GM13977 (cell line): ENCODE measurements at regions not wholly inside any gene's neighbourhood (a gene's known extent, or its start where the extent isn't known, plus 50 kb on each side); places are given as distances from the start of the nearest gene placed in this dataset.

ENCODE experiments used
- DNase-seq: peaks from one replicate; pipeline ENCODE4 v3.0.0; 2012; ENCODE audit warnings: low spot score
- in situ Hi-C: fragments of 300-500 bp; cut with MboI; formaldehyde crosslinking; loops from one replicate; pipeline ENCODE4 v1.12.0; 2022; ENCODE audit warnings: low sequenced_read_pairs, low pct_unique_long_range_greater_than_20kb, mixed read lengths, inconsistent platforms; ENCODE audit not compliant: unreplicated experiment
- TF ChIP-seq, protein P1 (sequence below): IDR thresholded peaks from 2 replicates; pipeline ENCODE4 v1.5.1; 2012; ENCODE audit warnings: mild to moderate bottlenecking, control low read depth; ENCODE audit not compliant: insufficient read depth; ENCODE audit errors: extremely low read depth, missing control alignments

- peak; percentile 17 for DNase-seq
- TF ChIP-seq, protein P1, sequence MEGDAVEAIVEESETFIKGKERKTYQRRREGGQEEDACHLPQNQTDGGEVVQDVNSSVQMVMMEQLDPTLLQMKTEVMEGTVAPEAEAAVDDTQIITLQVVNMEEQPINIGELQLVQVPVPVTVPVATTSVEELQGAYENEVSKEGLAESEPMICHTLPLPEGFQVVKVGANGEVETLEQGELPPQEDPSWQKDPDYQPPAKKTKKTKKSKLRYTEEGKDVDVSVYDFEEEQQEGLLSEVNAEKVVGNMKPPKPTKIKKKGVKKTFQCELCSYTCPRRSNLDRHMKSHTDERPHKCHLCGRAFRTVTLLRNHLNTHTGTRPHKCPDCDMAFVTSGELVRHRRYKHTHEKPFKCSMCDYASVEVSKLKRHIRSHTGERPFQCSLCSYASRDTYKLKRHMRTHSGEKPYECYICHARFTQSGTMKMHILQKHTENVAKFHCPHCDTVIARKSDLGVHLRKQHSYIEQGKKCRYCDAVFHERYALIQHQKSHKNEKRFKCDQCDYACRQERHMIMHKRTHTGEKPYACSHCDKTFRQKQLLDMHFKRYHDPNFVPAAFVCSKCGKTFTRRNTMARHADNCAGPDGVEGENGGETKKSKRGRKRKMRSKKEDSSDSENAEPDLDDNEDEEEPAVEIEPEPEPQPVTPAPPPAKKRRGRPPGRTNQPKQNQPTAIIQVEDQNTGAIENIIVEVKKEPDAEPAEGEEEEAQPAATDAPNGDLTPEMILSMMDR, result peak; percentile 78
- in situ Hi-C loops, result loop anchor here (25.0 kb wide), 1 partner anchor 407 kb away; no protein-coding TSS in a partner anchor
These were observed 128.5 kb upstream of the ARX start for GRCh38 chrX:25144043-25144940.

- in situ Hi-C loops, result loop anchor here (25.0 kb wide), 1 partner anchor 406 kb away; no protein-coding TSS in a partner anchor
- TF ChIP-seq, protein P1, result no peak
- no peak for DNase-seq
These were observed 127.8 kb upstream of the ARX start for GRCh38 chrX:25143596-25143995.

DNA sequence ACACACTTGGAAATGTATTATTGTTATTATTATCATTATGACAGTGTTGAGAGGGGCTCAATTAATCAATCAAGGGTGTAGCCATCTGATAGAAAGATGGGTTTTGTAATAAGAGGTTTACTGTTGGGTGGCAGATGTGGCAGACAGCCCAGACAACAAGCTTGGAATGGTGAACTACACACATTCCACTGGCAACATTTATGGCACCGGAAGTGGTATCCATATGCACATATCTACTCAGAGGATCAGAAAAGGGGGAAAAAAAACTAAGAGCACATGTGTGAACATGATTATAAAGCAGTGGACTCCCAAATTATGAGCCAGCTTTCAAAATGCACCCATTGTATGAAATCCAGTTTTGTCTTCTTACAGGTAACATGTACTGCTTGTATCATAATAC lies 125.9 kb upstream of the ARX start:
- TF ChIP-seq, protein P1, result no peak
- no peak for DNase-seq
- in situ Hi-C loops, result loop anchor here (25.0 kb wide), 1 partner anchor 404 kb away; no protein-coding TSS in a partner anchor

GRCh38 chrX:25131055-25131454 lies 115.3 kb upstream of the ARX start:
- TF ChIP-seq, protein P1, result no peak
- in situ Hi-C loops, result loop anchor here (25.0 kb wide), 1 partner anchor 394 kb away; no protein-coding TSS in a partner anchor
- no peak for DNase-seq

DNA sequence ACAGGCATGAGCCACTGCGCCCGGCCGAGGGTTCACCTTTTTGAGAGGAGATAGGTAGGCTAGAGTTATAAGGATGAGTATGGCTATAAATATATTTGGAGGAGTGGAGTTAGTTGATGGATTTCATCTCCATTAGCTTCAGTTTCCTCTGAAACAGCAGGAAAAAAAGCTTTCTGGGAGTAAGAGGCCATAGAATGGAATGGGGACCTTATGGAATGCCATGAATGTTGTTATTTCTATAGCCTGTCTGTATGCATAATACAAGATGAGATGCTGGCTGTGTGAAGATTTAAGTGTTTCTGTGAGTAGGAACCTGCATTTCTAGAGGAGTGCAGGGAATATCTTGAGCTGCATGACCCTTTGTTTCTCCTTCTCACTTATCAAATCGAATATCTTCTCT lies 114.9 kb upstream of the ARX start:
- TF ChIP-seq, protein P1, result no peak
- in situ Hi-C loops, result loop anchor here (25.0 kb wide), 1 partner anchor 393 kb away; no protein-coding TSS in a partner anchor
- no peak for DNase-seq

DNA sequence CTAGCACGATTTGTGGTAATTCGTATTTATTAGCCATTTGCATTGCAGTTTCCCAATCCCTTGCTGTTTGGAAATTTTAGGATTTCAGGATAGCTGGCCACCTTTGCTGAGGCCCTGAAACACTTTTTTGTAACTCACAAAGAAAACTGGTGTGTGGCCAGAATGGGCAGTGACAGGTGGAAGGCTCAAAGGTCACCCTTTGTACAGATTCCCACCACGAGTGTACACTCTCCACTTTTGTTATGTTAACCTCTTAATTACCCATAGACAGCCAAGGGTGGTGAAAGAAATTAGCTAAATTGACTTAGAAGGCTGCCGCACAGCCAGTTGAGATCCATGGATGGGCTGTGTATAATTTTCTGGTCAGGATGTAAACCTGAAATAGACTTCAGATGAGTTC lies 109.7 kb upstream of the ARX start:
- DNase-seq, result no peak
- in situ Hi-C loops, result loop anchor here (25.0 kb wide), 1 partner anchor 388 kb away; no protein-coding TSS in a partner anchor
- TF ChIP-seq, protein P1, result no peak
